DMS53 treated with DMSO at 0.1 percent for 48 hours (cell line): ENCODE measurements at regions not wholly inside any gene's neighbourhood (a gene's known extent, or its start where the extent isn't known, plus 50 kb on each side); places are given as distances from the start of the nearest gene placed in this dataset.
"Not testable (repeated sequence)": the region's sequence is repeated elsewhere in the genome, so short reads cannot be mapped to it uniquely, and the experiment has no call there.

Experiments used
- DNase-seq: peaks from one replicate; lab custom pipeline; 2025; ENCODE audit not compliant: unreplicated experiment; lab: John Stamatoyannopoulos, UW

- DNase-seq: no peak
Measured at GRCh38 chr16:58863042-58863441, 128.9 kb upstream of the GOT2 start.

GRCh38 chr16:58862334-58863021 lies 128.4 kb upstream of the GOT2 start:
- no peak for DNase-seq

- DNase-seq: no peak
Measured at GRCh38 chr16:58859958-58860669, 126.0 kb upstream of the GOT2 start.

GRCh38 chr16:58858577-58858976 lies 124.5 kb upstream of the GOT2 start:
- DNase-seq: not testable (repeated sequence)

GRCh38 chr16:58855291-58855863 lies 121.3 kb upstream of the GOT2 start:
- no peak for DNase-seq

GRCh38 chr16:58853854-58854791 lies 120.0 kb upstream of the GOT2 start:
- DNase-seq: no peak

GRCh38 chr16:58850678-58851020 lies 116.5 kb upstream of the GOT2 start:
- no peak for DNase-seq

- no peak for DNase-seq
Measured at GRCh38 chr16:58850019-58850677, 116.0 kb upstream of the GOT2 start.

GRCh38 chr16:58848662-58849002 lies 114.5 kb upstream of the GOT2 start:
- DNase-seq: no peak

- no peak for DNase-seq
Measured at GRCh38 chr16:58847902-58848661, 114.0 kb upstream of the GOT2 start.

- DNase-seq: not testable (repeated sequence)
Measured at GRCh38 chr16:58846226-58846625, 112.1 kb upstream of the GOT2 start.

GRCh38 chr16:58843675-58844074 lies 109.6 kb upstream of the GOT2 start:
- no peak for DNase-seq

- no peak for DNase-seq
Measured at GRCh38 chr16:58842746-58843145, 108.6 kb upstream of the GOT2 start.

- no peak for DNase-seq
Measured at GRCh38 chr16:58842156-58842555, 108.0 kb upstream of the GOT2 start.

GRCh38 chr16:58837950-58838349 lies 103.8 kb upstream of the GOT2 start:
- DNase-seq: no peak

GRCh38 chr16:58836427-58836826 lies 102.3 kb upstream of the GOT2 start:
- no peak for DNase-seq

GRCh38 chr16:58832386-58832895 lies 98.3 kb upstream of the GOT2 start:
- no peak for DNase-seq

GRCh38 chr16:58831386-58831785 lies 97.3 kb upstream of the GOT2 start:
- no peak for DNase-seq

GRCh38 chr16:58828901-58829545 lies 94.9 kb upstream of the GOT2 start:
- DNase-seq: no peak

- no peak for DNase-seq
Measured at GRCh38 chr16:58824201-58824600, 90.1 kb upstream of the GOT2 start.
